H9 (cell line): ENCODE measurements at regions not wholly inside any gene's neighbourhood (a gene's known extent, or its start where the extent isn't known, plus 50 kb on each side); places are given as distances from the start of the nearest gene placed in this dataset.

Source experiments
- DNase-seq: peaks from one replicate; pipeline ENCODE4 v3.0.0-alpha.2; 2017
- H2AFZ ChIP-seq: one replicate; pipeline ENCODE4 v1.6.1; 2013; ENCODE audit warnings: mild to moderate bottlenecking, low read length, control low read depth, moderate library complexity
- H2AK5ac ChIP-seq: 2 replicates; pipeline ENCODE4 v1.6.1; 2013; ENCODE audit warnings: low read length, control low read depth, mixed read lengths; ENCODE audit not compliant: insufficient read length
- H2BK120ac ChIP-seq: one replicate; pipeline ENCODE4 v1.6.1; 2013; ENCODE audit warnings: low read depth, mild to moderate bottlenecking, low read length, control low read depth, inconsistent platforms; ENCODE audit not compliant: poor library complexity, severe bottlenecking
- H2BK12ac ChIP-seq: 2 replicates; pipeline ENCODE4 v1.6.1; 2013; ENCODE audit warnings: low read length, control low read depth, mixed read lengths, low read depth; ENCODE audit not compliant: insufficient read length
- H2BK15ac ChIP-seq: 2 replicates; pipeline ENCODE4 v1.6.1; 2013; ENCODE audit warnings: low read depth, low read length, control low read depth
- H2BK20ac ChIP-seq: one replicate; pipeline ENCODE4 v1.6.1; 2013; ENCODE audit warnings: low read depth, mild to moderate bottlenecking, low read length, control low read depth, inconsistent platforms; ENCODE audit not compliant: poor library complexity, severe bottlenecking
- H2BK5ac ChIP-seq: 2 replicates; pipeline ENCODE4 v1.6.1; 2013; ENCODE audit warnings: low read length, control low read depth, mixed read lengths; ENCODE audit not compliant: insufficient read length
- H3K14ac ChIP-seq: 2 replicates; pipeline ENCODE4 v1.6.1; 2013; ENCODE audit warnings: low read length, control low read depth; ENCODE audit not compliant: insufficient read depth
- H3K18ac ChIP-seq: 2 replicates; pipeline ENCODE4 v1.6.1; 2013; ENCODE audit warnings: low read depth, mild to moderate bottlenecking, mixed read lengths, low read length, control low read depth; ENCODE audit not compliant: insufficient read length
- H3K23ac ChIP-seq: 2 replicates; pipeline ENCODE4 v1.6.1; 2013; ENCODE audit warnings: low read length, control low read depth, mixed read lengths, low read depth; ENCODE audit not compliant: insufficient read length
- H3K23me2 ChIP-seq: 2 replicates; pipeline ENCODE4 v1.6.1; 2013; ENCODE audit warnings: low read depth, mild to moderate bottlenecking, mixed read lengths, low read length, control low read depth; ENCODE audit not compliant: insufficient read length, poor library complexity, severe bottlenecking
- H3K27ac ChIP-seq: 2 replicates; pipeline ENCODE4 v1.5.1; 2013; ENCODE audit warnings: low read length, control low read depth, mixed read lengths, low read depth; ENCODE audit not compliant: insufficient read length
- H3K27me3 ChIP-seq: 2 replicates; pipeline ENCODE4 v1.6.1; 2013; ENCODE audit warnings: low read length, control low read depth, inconsistent platforms; ENCODE audit not compliant: insufficient read depth
- H3K4ac ChIP-seq: 2 replicates; pipeline ENCODE4 v1.6.1; 2013; ENCODE audit warnings: low read depth, mild to moderate bottlenecking, control low read depth, inconsistent platforms, low read length, moderate library complexity
- H3K4me1 ChIP-seq: 2 replicates; pipeline ENCODE4 v1.6.1; 2013; ENCODE audit warnings: low read length, control low read depth, inconsistent platforms; ENCODE audit not compliant: insufficient read depth
- H3K4me2 ChIP-seq: 2 replicates; pipeline ENCODE4 v1.6.1; 2013; ENCODE audit warnings: low read length, control low read depth, mixed read lengths; ENCODE audit not compliant: insufficient read length, insufficient read depth
- H3K56ac ChIP-seq: 2 replicates; pipeline ENCODE4 v1.6.1; 2013; ENCODE audit warnings: low read depth, mild to moderate bottlenecking, mixed read lengths, low read length, control low read depth; ENCODE audit not compliant: insufficient read length
- H3K79me1 ChIP-seq: 2 replicates; pipeline ENCODE4 v1.6.1; 2013; ENCODE audit warnings: low read depth, mild to moderate bottlenecking, moderate library complexity, low read length, control low read depth, inconsistent platforms; ENCODE audit not compliant: insufficient read depth, poor library complexity, severe bottlenecking
- H3K79me2 ChIP-seq: 2 replicates; pipeline ENCODE4 v1.6.1; 2013; ENCODE audit warnings: low read length, control low read depth, inconsistent platforms; ENCODE audit not compliant: insufficient read depth
- H3K9ac ChIP-seq: 2 replicates; pipeline ENCODE4 v1.6.1; 2013; ENCODE audit warnings: low read length, control low read depth, mixed read lengths; ENCODE audit not compliant: insufficient read length; ENCODE audit errors: extremely low read depth
- H3K9me3 ChIP-seq: one replicate; pipeline ENCODE4 v1.6.1; 2013; ENCODE audit warnings: low read depth, low read length, inconsistent platforms; ENCODE audit not compliant: control insufficient read depth
- H3T11ph ChIP-seq: one replicate; pipeline ENCODE4 v1.6.1; 2013; ENCODE audit warnings: mild to moderate bottlenecking, low read length, control low read depth, inconsistent platforms
- H4K20me1 ChIP-seq: one replicate; pipeline ENCODE4 v1.6.1; 2013; ENCODE audit not compliant: control insufficient read depth, insufficient read length, insufficient read depth
- H4K5ac ChIP-seq: 2 replicates; pipeline ENCODE4 v1.6.1; 2013; ENCODE audit warnings: low read depth, mild to moderate bottlenecking, mixed read lengths, low read length, control low read depth; ENCODE audit not compliant: insufficient read length
- H4K8ac ChIP-seq: replicated peaks from 2 replicates; pipeline ENCODE4 v1.6.1; 2013; ENCODE audit warnings: low read length, control low read depth, mixed read lengths, low read depth; ENCODE audit not compliant: insufficient read length
- H4K91ac ChIP-seq: 2 replicates; pipeline ENCODE4 v1.6.1; 2013; ENCODE audit warnings: low read depth, mild to moderate bottlenecking, moderate library complexity, mixed read lengths, low read length, control low read depth; ENCODE audit not compliant: insufficient read length
- H3K27ac Mint-ChIP-seq, 3 experiments: 2 replicates in 2 of 3; 3 replicates in 1 of 3; pipeline ENCODE4 v1.8.0; 2020 to 2021; ENCODE audit warnings: mixed read lengths in 3 of 3, mild to moderate bottlenecking in 1 of 3, moderate library complexity in 1 of 3
- H3K27me3 Mint-ChIP-seq: 2 replicates; pipeline ENCODE4 v1.8.0; 2021; ENCODE audit warnings: low read depth, mild to moderate bottlenecking, moderate library complexity, mixed read lengths
- H3K36me3 Mint-ChIP-seq, 3 experiments: 2 replicates in 2 of 3; 3 replicates in 1 of 3; pipeline ENCODE4 v1.8.0; 2020 to 2021; ENCODE audit warnings: low read depth in 3 of 3, mixed read lengths in 3 of 3; ENCODE audit not compliant: insufficient read depth in 1 of 3
- H3K4me1 Mint-ChIP-seq, 2 experiments: 2 replicates each; pipeline ENCODE4 v1.8.0; 2020; ENCODE audit warnings: mixed read lengths in 2 of 2
- H3K4me3 Mint-ChIP-seq, 2 experiments: 2 replicates in 1 of 2; 3 replicates in 1 of 2; pipeline ENCODE4 v1.8.0; 2020 to 2021; ENCODE audit warnings: mild to moderate bottlenecking in 2 of 2, mixed read lengths in 2 of 2, moderate library complexity in 1 of 2
- H3K9me3 Mint-ChIP-seq, 2 experiments: 2 replicates in 1 of 2; 3 replicates in 1 of 2; pipeline ENCODE4 v1.8.0; 2020; ENCODE audit warnings: mild to moderate bottlenecking in 2 of 2, mixed read lengths in 2 of 2, moderate library complexity in 1 of 2
- WGBS: extraction: QIAGEN DNeasy Blood & Tissue Kit; methylation state at CpG from one replicate; pipeline ENCODE4 v1.1.7; 2013; ENCODE audit warnings: missing lambda C conversion rate, low lambda C conversion rate, mixed read lengths; ENCODE audit not compliant: insufficient read length; ENCODE audit errors: extremely low coverage; 5-methylcytosine and 5-hydroxymethylcytosine counted together
- TF ChIP-seq, protein P1 (sequence below): fragments of 200-600 bp; sonication (generic); conservative IDR thresholded peaks from 3 replicates; pipeline ENCODE4 v1.8.0; 2021; ENCODE audit warnings: antibody characterized with exemption, mild to moderate bottlenecking

GRCh38 chr14:51454351-51454750 lies 197.4 kb upstream of the FRMD6 start:
- H3K4me1 ChIP-seq, result no peaks in the 10 kb centered on the region
- H2AFZ ChIP-seq, result no peak overlapping the region
- H4K91ac ChIP-seq, result no peak overlapping the region
- H3K4me2 ChIP-seq, result no peak overlapping the region
- H2AK5ac ChIP-seq, result no peak overlapping the region
- no peaks in the 10 kb centered on the region for H4K20me1 ChIP-seq
- no peak overlapping the region for H3K14ac ChIP-seq
- Mint-ChIP-seq H3K9me3 (no peaks in the 10 kb centered on the region), H3K4me3 (no peak overlapping the region), H3K4me1 (no peaks in the 10 kb centered on the region), H3K36me3 (no peaks in the 10 kb centered on the region), H3K27ac (no peak overlapping the region), H3K27me3 (peaks cover 3% of the 10 kb centered on the region; the same call in 1 of the 2 replicates)
- H3K23ac ChIP-seq, result no peak overlapping the region
- DNase-seq, result no peak
- H4K5ac ChIP-seq, result no peak overlapping the region
- no peaks in the 10 kb centered on the region for H3K9me3 ChIP-seq
- no peak overlapping the region for H2BK12ac ChIP-seq
- H2BK15ac ChIP-seq, result no peak overlapping the region
- no peaks in the 10 kb centered on the region for H3K27me3 ChIP-seq
- H3K79me1 ChIP-seq, result no peaks in the 10 kb centered on the region
- no peak overlapping the region for H3K4ac ChIP-seq
- no CpG with 5 or more reads among the region's 1 CpG for WGBS
- no peak overlapping the region for H3K56ac ChIP-seq
- H3K27ac ChIP-seq, result no peak overlapping the region
- H2BK5ac ChIP-seq, result no peak overlapping the region
- no peak overlapping the region for H2BK120ac ChIP-seq
- H4K8ac ChIP-seq, result no peak overlapping the region
- no peak overlapping the region for H2BK20ac ChIP-seq
- H3K9ac ChIP-seq, result no peak overlapping the region
- no peak overlapping the region for H3K18ac ChIP-seq
- no peaks in the 10 kb centered on the region for H3K79me2 ChIP-seq
- H3T11ph ChIP-seq, result no peak overlapping the region
- H3K23me2 ChIP-seq, result no peaks in the 10 kb centered on the region
- TF ChIP-seq, protein P1, sequence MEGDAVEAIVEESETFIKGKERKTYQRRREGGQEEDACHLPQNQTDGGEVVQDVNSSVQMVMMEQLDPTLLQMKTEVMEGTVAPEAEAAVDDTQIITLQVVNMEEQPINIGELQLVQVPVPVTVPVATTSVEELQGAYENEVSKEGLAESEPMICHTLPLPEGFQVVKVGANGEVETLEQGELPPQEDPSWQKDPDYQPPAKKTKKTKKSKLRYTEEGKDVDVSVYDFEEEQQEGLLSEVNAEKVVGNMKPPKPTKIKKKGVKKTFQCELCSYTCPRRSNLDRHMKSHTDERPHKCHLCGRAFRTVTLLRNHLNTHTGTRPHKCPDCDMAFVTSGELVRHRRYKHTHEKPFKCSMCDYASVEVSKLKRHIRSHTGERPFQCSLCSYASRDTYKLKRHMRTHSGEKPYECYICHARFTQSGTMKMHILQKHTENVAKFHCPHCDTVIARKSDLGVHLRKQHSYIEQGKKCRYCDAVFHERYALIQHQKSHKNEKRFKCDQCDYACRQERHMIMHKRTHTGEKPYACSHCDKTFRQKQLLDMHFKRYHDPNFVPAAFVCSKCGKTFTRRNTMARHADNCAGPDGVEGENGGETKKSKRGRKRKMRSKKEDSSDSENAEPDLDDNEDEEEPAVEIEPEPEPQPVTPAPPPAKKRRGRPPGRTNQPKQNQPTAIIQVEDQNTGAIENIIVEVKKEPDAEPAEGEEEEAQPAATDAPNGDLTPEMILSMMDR, result no peak
